BLaER1 (cell line): ENCODE measurements at regions not wholly inside any gene's neighbourhood (a gene's known extent, or its start where the extent isn't known, plus 50 kb on each side); places are given as distances from the start of the nearest gene placed in this dataset.

Source experiments
- H3K27ac ChIP-seq: shearing (Covaris generic); formaldehyde crosslinking; 2 replicates; pipeline ENCODE4 v1.8.1; 2022
- H3K27me3 ChIP-seq: shearing (Covaris generic); formaldehyde crosslinking; 2 replicates; pipeline ENCODE4 v1.8.1; 2022
- H3K36me3 ChIP-seq: shearing (Covaris generic); formaldehyde crosslinking; 2 replicates; pipeline ENCODE4 v1.8.1; 2022
- H3K4me1 ChIP-seq: shearing (Covaris generic); formaldehyde crosslinking; 2 replicates; pipeline ENCODE4 v1.8.1; 2022
- H3K4me2 ChIP-seq: shearing (Covaris generic); formaldehyde crosslinking; 2 replicates; pipeline ENCODE4 v1.8.1; 2022
- H3K4me3 ChIP-seq: shearing (Covaris generic); formaldehyde crosslinking; 2 replicates; pipeline ENCODE4 v1.8.1; 2022
- H3K9ac ChIP-seq: shearing (Covaris generic); formaldehyde crosslinking; 2 replicates; pipeline ENCODE4 v1.8.1; 2022
- H3K9me3 ChIP-seq: shearing (Covaris generic); formaldehyde crosslinking; 2 replicates; pipeline ENCODE4 v1.8.1; 2022
- H4K20me1 ChIP-seq: shearing (Covaris generic); formaldehyde crosslinking; 2 replicates; pipeline ENCODE4 v1.8.1; 2022
- Cebpa-rat ChIP-seq: shearing (Covaris generic); IDR thresholded peaks from 2 replicates; pipeline ENCODE4 v1.8.1; 2022

- Histone ChIP-seq H3K4me2 (no peak overlapping the region), H3K9me3 (no peaks in the 10 kb centered on the region), H3K9ac (no peak overlapping the region), H4K20me1 (no peaks in the 10 kb centered on the region), H3K27me3 (no peaks in the 10 kb centered on the region), H3K4me3 (no peak overlapping the region), H3K4me1 (no peaks in the 10 kb centered on the region), H3K27ac (no peak overlapping the region), H3K36me3 (no peaks in the 10 kb centered on the region)
- no peak for TF ChIP-seq Cebpa-rat
Observed at GRCh38 chr2:13015532-13016320, 299.0 kb downstream of the TRIB2 start.

GRCh38 chr2:13018490-13018889 is 301.8 kb downstream of the TRIB2 start:
- Histone ChIP-seq H3K4me1 (no peaks in the 10 kb centered on the region), H3K27ac (no peak overlapping the region), H3K9me3 (no peaks in the 10 kb centered on the region), H3K4me2 (no peak overlapping the region), H3K4me3 (no peak overlapping the region), H3K27me3 (no peaks in the 10 kb centered on the region), H3K9ac (no peak overlapping the region), H4K20me1 (no peaks in the 10 kb centered on the region), H3K36me3 (no peaks in the 10 kb centered on the region)
- TF ChIP-seq Cebpa-rat = no peak

- H3K27ac ChIP-seq = no peak overlapping the region
- no peaks in the 10 kb centered on the region for H3K4me1 ChIP-seq
- H3K9me3 ChIP-seq = no peaks in the 10 kb centered on the region
- TF ChIP-seq Cebpa-rat = no peak
- H3K36me3 ChIP-seq = no peaks in the 10 kb centered on the region
- no peak overlapping the region for H3K9ac ChIP-seq
- H4K20me1 ChIP-seq = no peaks in the 10 kb centered on the region
- H3K27me3 ChIP-seq = no peaks in the 10 kb centered on the region
- no peak overlapping the region for H3K4me3 ChIP-seq
- no peak overlapping the region for H3K4me2 ChIP-seq
Observed at GRCh38 chr2:13019781-13020180, 303.0 kb downstream of the TRIB2 start.

GRCh38 chr2:13020469-13020868 is 303.7 kb downstream of the TRIB2 start:
- H3K4me1 ChIP-seq = no peaks in the 10 kb centered on the region
- H3K9ac ChIP-seq = no peak overlapping the region
- no peaks in the 10 kb centered on the region for H4K20me1 ChIP-seq
- no peak overlapping the region for H3K27ac ChIP-seq
- no peak for TF ChIP-seq Cebpa-rat
- H3K9me3 ChIP-seq = no peaks in the 10 kb centered on the region
- no peak overlapping the region for H3K4me2 ChIP-seq
- no peaks in the 10 kb centered on the region for H3K27me3 ChIP-seq
- no peak overlapping the region for H3K4me3 ChIP-seq
- no peaks in the 10 kb centered on the region for H3K36me3 ChIP-seq

- Histone ChIP-seq H3K4me3 (no peak overlapping the region), H3K27me3 (no peaks in the 10 kb centered on the region), H3K36me3 (no peaks in the 10 kb centered on the region), H3K27ac (no peak overlapping the region), H3K9ac (no peak overlapping the region), H3K4me2 (no peak overlapping the region), H3K4me1 (no peaks in the 10 kb centered on the region), H3K9me3 (no peaks in the 10 kb centered on the region), H4K20me1 (no peaks in the 10 kb centered on the region)
- TF ChIP-seq Cebpa-rat = no peak
Observed at GRCh38 chr2:13021470-13021957, 304.8 kb downstream of the TRIB2 start.

- Histone ChIP-seq H3K9me3 (no peaks in the 10 kb centered on the region), H3K4me2 (no peak overlapping the region), H3K4me3 (no peak overlapping the region), H3K4me1 (peaks cover 9% of the 10 kb centered on the region), H3K36me3 (no peaks in the 10 kb centered on the region), H3K27ac (no peak overlapping the region), H4K20me1 (no peaks in the 10 kb centered on the region), H3K9ac (no peak overlapping the region), H3K27me3 (no peaks in the 10 kb centered on the region)
- TF ChIP-seq Cebpa-rat = no peak
Observed at GRCh38 chr2:13030606-13031005, 313.9 kb downstream of the TRIB2 start.

- H3K27ac ChIP-seq = no peak overlapping the region
- H3K4me2 ChIP-seq = no peak overlapping the region
- H3K27me3 ChIP-seq = no peaks in the 10 kb centered on the region
- no peaks in the 10 kb centered on the region for H3K36me3 ChIP-seq
- H3K4me3 ChIP-seq = no peak overlapping the region
- peaks cover 3% of the 10 kb centered on the region for H3K9me3 ChIP-seq
- no peaks in the 10 kb centered on the region for H4K20me1 ChIP-seq
- TF ChIP-seq Cebpa-rat = no peak
- H3K4me1 ChIP-seq = no peaks in the 10 kb centered on the region
- H3K9ac ChIP-seq = no peak overlapping the region
Observed at GRCh38 chr2:13034861-13035260, 318.1 kb downstream of the TRIB2 start.

GRCh38 chr2:13035866-13036265 is 319.1 kb downstream of the TRIB2 start:
- Histone ChIP-seq H4K20me1 (no peaks in the 10 kb centered on the region), H3K27ac (no peak overlapping the region), H3K4me2 (no peak overlapping the region), H3K27me3 (no peaks in the 10 kb centered on the region), H3K9ac (no peak overlapping the region), H3K36me3 (no peaks in the 10 kb centered on the region), H3K4me3 (no peak overlapping the region), H3K4me1 (no peaks in the 10 kb centered on the region), H3K9me3 (peaks cover 13% of the 10 kb centered on the region)
- no peak for TF ChIP-seq Cebpa-rat

GRCh38 chr2:13040043-13040442 is 323.3 kb downstream of the TRIB2 start:
- no peak overlapping the region for H3K4me3 ChIP-seq
- TF ChIP-seq Cebpa-rat = no peak
- H3K9ac ChIP-seq = no peak overlapping the region
- no peaks in the 10 kb centered on the region for H4K20me1 ChIP-seq
- H3K4me2 ChIP-seq = no peak overlapping the region
- H3K9me3 ChIP-seq = peaks cover 27% of the 10 kb centered on the region
- H3K27me3 ChIP-seq = no peaks in the 10 kb centered on the region
- no peaks in the 10 kb centered on the region for H3K36me3 ChIP-seq
- H3K4me1 ChIP-seq = no peaks in the 10 kb centered on the region
- no peak overlapping the region for H3K27ac ChIP-seq

GRCh38 chr2:13046557-13047165 is 329.9 kb downstream of the TRIB2 start:
- H3K4me1 ChIP-seq = no peaks in the 10 kb centered on the region
- TF ChIP-seq Cebpa-rat = no peak
- H3K27ac ChIP-seq = no peak overlapping the region
- no peak overlapping the region for H3K4me3 ChIP-seq
- no peak overlapping the region for H3K9ac ChIP-seq
- no peaks in the 10 kb centered on the region for H4K20me1 ChIP-seq
- no peaks in the 10 kb centered on the region for H3K27me3 ChIP-seq
- H3K36me3 ChIP-seq = no peaks in the 10 kb centered on the region
- no peak overlapping the region for H3K4me2 ChIP-seq
- peaks cover 6% of the 10 kb centered on the region for H3K9me3 ChIP-seq
